BLaER1 treated with 17β-estradiol and CSF1 and Interleukin-3, amounts not matched to agents 10 nM and 100 nM (cell line): ENCODE measurements at regions not wholly inside any gene's neighbourhood (a gene's known extent, or its start where the extent isn't known, plus 50 kb on each side); places are given as distances from the start of the nearest gene placed in this dataset.
A peak's percentile ranks its signal among the peaks of the same experiment; 100 is the strongest.

Source experiments
- H3K27ac ChIP-seq, 11 experiments: shearing (Covaris generic); formaldehyde crosslinking; 2 replicates each; pipeline ENCODE4 v1.8.1; 2022
- H3K27me3 ChIP-seq, 11 experiments: shearing (Covaris generic); formaldehyde crosslinking; 2 replicates each; pipeline ENCODE4 v1.8.1; 2022
- H3K36me3 ChIP-seq, 11 experiments: shearing (Covaris generic); formaldehyde crosslinking; 2 replicates each; pipeline ENCODE4 v1.8.1; 2022
- H3K4me1 ChIP-seq, 10 experiments: shearing (Covaris generic); formaldehyde crosslinking; 2 replicates each; pipeline ENCODE4 v1.8.1; 2022
- H3K4me2 ChIP-seq, 11 experiments: shearing (Covaris generic); formaldehyde crosslinking; 2 replicates each; pipeline ENCODE4 v1.8.1; 2022
- H3K4me3 ChIP-seq, 10 experiments: shearing (Covaris generic); formaldehyde crosslinking; 2 replicates each; pipeline ENCODE4 v1.8.1; 2022
- H3K9ac ChIP-seq, 11 experiments: shearing (Covaris generic); formaldehyde crosslinking; 2 replicates each; pipeline ENCODE4 v1.8.1; 2022
- H3K9me3 ChIP-seq, 11 experiments: shearing (Covaris generic); formaldehyde crosslinking; replicated peaks in 1 of 11; 2 replicates each; pipeline ENCODE4 v1.8.1; 2022
- H4K20me1 ChIP-seq, 11 experiments: shearing (Covaris generic); formaldehyde crosslinking; 2 replicates each; pipeline ENCODE4 v1.8.1; 2022
- Cebpa-rat ChIP-seq, 11 experiments: shearing (Covaris generic); IDR thresholded peaks; 2 replicates each; pipeline ENCODE4 v1.8.1; 2022

DNA sequence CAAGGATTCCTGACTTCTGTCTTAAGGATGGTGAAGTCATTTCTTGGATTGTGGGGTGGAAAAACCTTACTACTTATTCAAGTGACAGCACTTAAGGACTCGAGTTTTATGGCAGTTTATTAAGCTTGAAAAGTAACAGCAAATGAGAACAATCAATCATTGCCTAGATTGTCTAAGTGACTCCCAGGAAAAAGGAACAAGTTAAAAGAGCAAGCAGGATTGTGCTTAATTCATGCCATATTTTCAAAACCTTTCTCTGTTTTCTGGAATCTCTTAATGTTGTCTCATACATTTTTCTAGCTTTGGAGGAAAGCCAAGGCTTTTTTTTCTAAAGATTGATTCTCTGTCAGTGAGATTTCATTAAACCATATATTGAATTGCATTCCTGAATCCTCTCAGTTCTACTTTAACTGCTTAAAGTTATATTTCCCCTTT, 236.2 kb upstream of the HTR2A start:
- no peak for TF ChIP-seq Cebpa-rat (IDR thresholded peaks at IDR 0.05)
- Histone ChIP-seq H3K27ac (no peak overlapping the region), H3K4me3 (no peak overlapping the region), H3K36me3 (no peaks in the 10 kb centered on the region), H3K9ac (no peak overlapping the region), H4K20me1 (no peaks in the 10 kb centered on the region), H3K9me3 (no peaks in the 10 kb centered on the region), H3K4me1 (peaks cover 0 to 25% (median 16%) of the 10 kb centered on the region in 10 experiments; a peak in 12 of 20 replicates), H3K27me3 (no peaks in the 10 kb centered on the region), H3K4me2 (no peak overlapping the region)

GRCh38 chr13:47129461-47129860, 232.6 kb upstream of the HTR2A start:
- Histone ChIP-seq H3K9ac (no peak overlapping the region), H3K27ac (no peak overlapping the region), H4K20me1 (no peaks in the 10 kb centered on the region), H3K27me3 (no peaks in the 10 kb centered on the region), H3K4me1 (peaks cover 0 to 25% (median 16%) of the 10 kb centered on the region in 10 experiments; a peak in 12 of 20 replicates), H3K4me2 (peak overlapping the region in 9 of 11 experiments; percentile 20 to 64 (median 50); a peak in 17 of 22 replicates), H3K9me3 (no peaks in the 10 kb centered on the region), H3K36me3 (no peaks in the 10 kb centered on the region), H3K4me3 (no peak overlapping the region)
- TF ChIP-seq Cebpa-rat (IDR thresholded peaks at IDR 0.05), result no peak

DNA sequence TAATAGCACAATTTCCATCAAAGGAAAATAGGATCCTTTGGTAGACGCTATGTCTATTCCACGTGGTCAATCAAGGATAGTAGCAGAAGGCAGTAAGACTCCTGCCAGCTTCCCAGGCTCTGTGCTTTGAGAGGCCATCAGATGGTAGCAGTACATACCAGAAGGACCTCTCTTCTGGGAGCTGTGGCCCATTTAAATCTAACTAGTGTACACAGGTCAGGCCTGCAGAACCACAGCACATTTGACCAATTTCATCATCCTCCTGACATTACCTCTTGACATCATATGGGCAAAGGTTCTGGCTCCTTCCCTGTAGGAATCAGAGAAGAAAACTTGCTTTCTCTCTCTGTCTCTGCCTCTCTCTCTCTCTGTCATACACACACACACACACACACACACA, 229.6 kb upstream of the HTR2A start:
- no peaks in the 10 kb centered on the region for H4K20me1 ChIP-seq
- H3K9ac ChIP-seq, result no peak overlapping the region
- no peaks in the 10 kb centered on the region for H3K27me3 ChIP-seq
- H3K9me3 ChIP-seq, result no peaks in the 10 kb centered on the region
- H3K4me1 ChIP-seq, result peaks cover 0 to 25% (median 16%) of the 10 kb centered on the region in 10 experiments; a peak in 12 of 20 replicates
- no peak overlapping the region for H3K4me2 ChIP-seq
- no peak overlapping the region for H3K27ac ChIP-seq
- H3K4me3 ChIP-seq, result no peak overlapping the region
- TF ChIP-seq Cebpa-rat (IDR thresholded peaks at IDR 0.05), result no peak
- H3K36me3 ChIP-seq, result no peaks in the 10 kb centered on the region

DNA sequence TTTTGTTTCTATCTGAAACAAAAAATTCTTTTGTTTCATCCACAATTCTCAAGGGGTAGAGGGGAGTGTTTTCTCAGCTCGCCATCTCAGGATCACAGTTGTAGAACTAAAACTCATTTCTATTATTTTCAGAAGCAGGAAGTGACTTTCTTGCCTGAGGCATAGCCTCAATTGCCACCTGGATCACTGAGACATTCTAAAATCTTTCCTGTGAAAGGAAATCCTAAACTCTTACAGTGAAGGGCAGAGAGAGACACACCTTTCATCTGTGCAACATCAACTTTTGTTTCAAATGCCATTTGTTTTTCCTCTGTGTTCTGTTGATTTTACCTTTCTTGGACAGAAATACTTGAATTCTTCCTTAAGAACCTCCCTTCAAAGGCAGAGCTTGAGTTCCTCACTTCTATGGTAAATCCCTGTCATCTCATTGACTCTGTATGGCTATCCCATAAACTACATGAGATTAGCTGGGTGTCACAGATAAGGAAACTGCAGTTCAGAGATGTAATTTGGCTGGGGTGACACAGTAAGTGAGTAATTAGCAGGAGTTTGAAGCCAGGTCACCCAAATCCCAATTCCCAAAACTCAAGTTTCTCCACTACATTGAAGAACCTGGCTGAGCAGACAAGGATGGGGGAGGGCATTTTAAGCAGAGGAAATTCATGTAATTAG, 224.4 kb upstream of the HTR2A start:
- Histone ChIP-seq H3K4me2 (peak overlapping the region in 6 of 11 experiments; percentile 0 to 24 (median 6); a peak in 6 of 22 replicates), H3K9me3 (no peaks in the 10 kb centered on the region)
- TF ChIP-seq Cebpa-rat (IDR thresholded peaks at IDR 0.05), result no peak

DNA sequence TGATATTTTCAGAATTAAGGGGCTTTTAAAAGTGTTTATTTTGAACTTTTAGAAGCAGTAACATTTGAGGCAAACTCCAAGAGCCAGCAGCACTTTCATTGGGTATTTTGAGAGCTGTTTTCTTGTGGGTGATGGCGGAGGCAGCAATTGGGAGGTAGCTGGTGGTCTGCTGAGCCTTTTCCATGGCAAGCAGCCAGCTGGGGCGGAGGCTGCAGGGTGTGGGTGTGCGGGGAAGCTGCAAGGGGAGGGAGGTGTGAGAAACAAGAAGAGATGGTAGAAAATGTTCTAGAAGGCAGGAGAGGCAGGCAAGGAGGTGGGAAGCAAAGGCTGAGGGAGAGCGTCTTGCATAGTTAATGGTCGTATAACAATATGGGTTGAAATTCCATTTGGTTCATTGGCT, 223.4 kb upstream of the HTR2A start:
- Histone ChIP-seq H3K27ac (no peak overlapping the region), H3K9me3 (no peaks in the 10 kb centered on the region), H3K36me3 (no peaks in the 10 kb centered on the region), H3K4me2 (no peak overlapping the region), H3K4me3 (no peak overlapping the region), H3K27me3 (no peaks in the 10 kb centered on the region), H3K9ac (no peak overlapping the region), H3K4me1 (peaks cover 0 to 30% (median 11%) of the 10 kb centered on the region in 10 experiments; a peak in 14 of 20 replicates), H4K20me1 (no peaks in the 10 kb centered on the region)
- TF ChIP-seq Cebpa-rat (IDR thresholded peaks at IDR 0.05), result no peak

More for the DNA sequence above, 224.4 kb upstream of the HTR2A start:
- H3K4me1 ChIP-seq, result peaks cover 0 to 30% (median 11%) of the 10 kb centered on the region in 10 experiments; a peak in 14 of 20 replicates
- H3K27ac ChIP-seq, result no peak overlapping the region
- no peaks in the 10 kb centered on the region for H3K36me3 ChIP-seq
- no peak overlapping the region for H3K4me3 ChIP-seq
- no peak overlapping the region for H3K9ac ChIP-seq
- H4K20me1 ChIP-seq, result no peaks in the 10 kb centered on the region
- H3K27me3 ChIP-seq, result no peaks in the 10 kb centered on the region

DNA sequence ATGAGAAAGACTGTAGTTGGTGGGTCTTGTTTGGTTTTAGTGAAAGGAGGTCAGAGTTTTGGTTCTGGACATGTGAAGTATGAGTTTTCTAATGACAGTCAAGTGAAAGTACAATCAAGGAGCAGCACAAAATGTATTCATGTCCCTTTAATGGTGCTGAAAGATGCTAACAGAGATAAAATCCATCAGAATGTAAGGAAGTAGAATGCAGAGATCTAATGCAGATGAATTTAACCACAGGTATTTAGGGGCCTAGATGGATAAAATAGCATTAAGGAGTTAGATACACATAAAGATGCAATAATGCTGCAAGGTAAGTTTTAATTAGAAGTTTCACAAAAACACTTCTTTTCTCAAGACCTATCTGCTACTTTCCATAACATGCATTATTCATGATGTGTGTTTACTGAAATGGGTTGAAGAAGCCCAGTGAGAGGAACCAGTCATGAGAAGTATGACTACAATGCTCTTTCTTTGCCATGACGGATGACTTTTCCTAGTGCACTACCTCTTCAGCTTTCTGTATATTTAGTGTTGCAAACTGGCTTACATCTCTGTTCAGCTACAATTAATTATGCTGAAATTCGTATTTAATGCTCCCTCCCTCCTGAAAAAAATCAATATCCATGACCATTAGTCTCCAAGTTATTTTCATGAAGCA, 222.9 kb upstream of the HTR2A start:
- H4K20me1 ChIP-seq, result no peaks in the 10 kb centered on the region
- H3K4me2 ChIP-seq, result no peak overlapping the region
- no peaks in the 10 kb centered on the region for H3K9me3 ChIP-seq
- H3K27ac ChIP-seq, result no peak overlapping the region
- H3K27me3 ChIP-seq, result no peaks in the 10 kb centered on the region
- TF ChIP-seq Cebpa-rat (IDR thresholded peaks at IDR 0.05), result no peak
- H3K4me1 ChIP-seq, result peaks cover 0 to 30% (median 11%) of the 10 kb centered on the region in 10 experiments; a peak in 14 of 20 replicates
- H3K4me3 ChIP-seq, result no peak overlapping the region
- no peaks in the 10 kb centered on the region for H3K36me3 ChIP-seq
- no peak overlapping the region for H3K9ac ChIP-seq

- H3K4me2 ChIP-seq, result peak overlapping the region in 7 of 11 experiments; percentile 6 to 72 (median 39); a peak in 11 of 22 replicates
- peak overlapping the region in 2 of 11 experiments; percentile 23 to 27; a peak in 2 of 22 replicates for H3K27ac ChIP-seq
These were observed 220.4 kb upstream of the HTR2A start for GRCh38 chr13:47117268-47117667.

GRCh38 chr13:47114030-47114429, 217.2 kb upstream of the HTR2A start:
- no peaks in the 10 kb centered on the region for H3K27me3 ChIP-seq
- no peak overlapping the region for H3K4me3 ChIP-seq
- H3K4me1 ChIP-seq, result peaks cover 0 to 38% (median 10%) of the 10 kb centered on the region in 10 experiments; a peak in 11 of 20 replicates
- H4K20me1 ChIP-seq, result no peaks in the 10 kb centered on the region
- no peak overlapping the region for H3K27ac ChIP-seq
- H3K9ac ChIP-seq, result no peak overlapping the region
- no peaks in the 10 kb centered on the region for H3K9me3 ChIP-seq
- peak overlapping the region in 3 of 11 experiments; percentile 10 to 35 (median 10); a peak in 2 of 22 replicates for H3K4me2 ChIP-seq
- no peaks in the 10 kb centered on the region for H3K36me3 ChIP-seq
- TF ChIP-seq Cebpa-rat (IDR thresholded peaks at IDR 0.05), result no peak

More at GRCh38 chr13:47117268-47117667, 220.4 kb upstream of the HTR2A start:
- Histone ChIP-seq H4K20me1 (no peaks in the 10 kb centered on the region), H3K4me3 (no peak overlapping the region), H3K9ac (peak overlapping the region in 1 of 11 experiments; percentile 34; a peak in 1 of 22 replicates), H3K27me3 (no peaks in the 10 kb centered on the region), H3K36me3 (no peaks in the 10 kb centered on the region), H3K9me3 (no peaks in the 10 kb centered on the region), H3K4me1 (peaks cover 0 to 41% (median 11%) of the 10 kb centered on the region in 10 experiments; a peak in 14 of 20 replicates)
- TF ChIP-seq Cebpa-rat (IDR thresholded peaks at IDR 0.05), result no peak

DNA sequence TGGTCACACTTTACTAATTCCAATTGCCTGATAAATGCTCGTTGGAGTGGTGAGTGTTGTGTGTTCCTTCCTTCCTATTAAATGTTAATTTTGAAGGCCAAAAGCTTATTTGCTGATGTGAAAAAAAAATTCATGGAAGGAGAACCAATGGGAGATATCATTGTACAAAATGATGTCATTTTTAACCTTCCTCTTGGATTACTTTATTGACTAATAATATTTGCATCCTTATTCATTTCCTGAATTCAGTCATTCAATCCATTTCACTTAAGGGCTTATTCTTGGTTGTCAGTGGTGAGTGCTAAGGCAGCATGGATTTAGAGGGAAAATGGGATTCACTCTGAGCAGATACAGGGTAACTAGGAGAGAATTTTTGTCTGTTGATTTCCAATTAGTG, 216.0 kb upstream of the HTR2A start:
- Histone ChIP-seq H4K20me1 (no peaks in the 10 kb centered on the region), H3K27ac (no peak overlapping the region), H3K4me3 (no peak overlapping the region), H3K4me1 (peaks cover 0 to 38% (median 10%) of the 10 kb centered on the region in 10 experiments; a peak in 11 of 20 replicates), H3K4me2 (no peak overlapping the region), H3K9me3 (no peaks in the 10 kb centered on the region), H3K27me3 (no peaks in the 10 kb centered on the region), H3K36me3 (no peaks in the 10 kb centered on the region), H3K9ac (no peak overlapping the region)
- TF ChIP-seq Cebpa-rat (IDR thresholded peaks at IDR 0.05), result no peak
